Activated naive CD4-positive, alpha-beta T cell treated with anti-CD3 and anti-CD28 coated beads, Interleukin-2, amount 50 U/mL, for 72 hours (primary cell): ENCODE measurements at regions not wholly inside any gene's neighbourhood (a gene's known extent, or its start where the extent isn't known, plus 50 kb on each side); places are given as distances from the start of the nearest gene placed in this dataset.

Experiments
- ATAC-seq, 2 donors: fragments of 150-1000 bp; cut with Tn5 transposase; 2 replicates each; pipeline ENCODE4 v1.10.0; 2021; ENCODE audit warnings: mild to moderate bottlenecking in 2 of 2, moderate library complexity in 2 of 2
- DNase-seq, 2 donors: peaks; one replicate each; pipeline ENCODE4 v3.0.0; 2021 to 2022; ENCODE audit warnings: low spot score in 2 of 2
- H3K27ac Mint-ChIP-seq, 2 donors: one replicate each; pipeline ENCODE4 v1.8.0; 2022; ENCODE audit warnings: mild to moderate bottlenecking in 2 of 2, mixed read lengths in 2 of 2
- H3K36me3 Mint-ChIP-seq, 2 donors: one replicate each; pipeline ENCODE4 v1.8.0; 2022; ENCODE audit warnings: mixed read lengths in 2 of 2
- H3K9me3 Mint-ChIP-seq, 2 donors: one replicate each; pipeline ENCODE4 v1.8.0; 2022; ENCODE audit warnings: mixed read lengths in 2 of 2

DNA sequence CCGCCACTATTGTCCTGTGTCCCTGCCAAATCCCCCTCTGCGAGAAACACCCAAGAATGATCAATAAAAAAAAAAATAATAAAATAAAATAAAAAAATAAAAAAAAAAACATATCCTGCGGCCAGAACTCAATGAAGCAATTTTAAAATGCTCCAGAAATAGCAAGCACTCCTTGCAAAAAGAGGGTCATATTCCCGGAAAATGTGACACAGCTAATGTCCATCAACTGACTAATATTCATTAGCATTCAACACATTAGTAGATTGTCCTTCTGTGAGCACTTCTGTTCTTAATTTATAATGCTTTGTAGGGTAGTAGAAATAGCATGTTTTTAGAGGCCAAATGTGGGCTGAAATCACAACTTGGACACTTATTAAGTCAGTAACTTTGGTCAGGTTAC lies 252.3 kb upstream of the SESN3 start:
- H3K27ac Mint-ChIP-seq: no peak overlapping the region
- no peaks in the 10 kb centered on the region for H3K36me3 Mint-ChIP-seq
- no peak for ATAC-seq
- no peak for DNase-seq
- H3K9me3 Mint-ChIP-seq: peaks cover 0 to 9% of the 10 kb centered on the region in 2 donors

GRCh38 chr11:95478003-95478402 lies 247.0 kb upstream of the SESN3 start:
- H3K9me3 Mint-ChIP-seq: peaks cover 0 to 10% of the 10 kb centered on the region in 2 donors
- H3K36me3 Mint-ChIP-seq: no peaks in the 10 kb centered on the region
- no peak overlapping the region for H3K27ac Mint-ChIP-seq
- no peak for DNase-seq
- ATAC-seq: no peak

GRCh38 chr11:95469258-95469657 lies 238.3 kb upstream of the SESN3 start:
- H3K36me3 Mint-ChIP-seq: no peaks in the 10 kb centered on the region
- H3K27ac Mint-ChIP-seq: no peak overlapping the region
- no peaks in the 10 kb centered on the region for H3K9me3 Mint-ChIP-seq
- no peak for DNase-seq
- ATAC-seq: no peak

- Mint-ChIP-seq H3K27ac (no peak overlapping the region), H3K9me3 (peaks cover 3 to 12% of the 10 kb centered on the region in 2 donors), H3K36me3 (peaks cover 0 to 11% of the 10 kb centered on the region in 2 donors)
- ATAC-seq (no peak), DNase-seq (no peak)
Observed at GRCh38 chr11:95466416-95466815, 235.4 kb upstream of the SESN3 start.

GRCh38 chr11:95465887-95466286 lies 234.9 kb upstream of the SESN3 start:
- Mint-ChIP-seq H3K9me3 (peaks cover 3 to 17% of the 10 kb centered on the region in 2 donors), H3K36me3 (peaks cover 0 to 16% of the 10 kb centered on the region in 2 donors), H3K27ac (no peak overlapping the region)
- ATAC-seq (no peak), DNase-seq (no peak)

GRCh38 chr11:95461858-95462257 lies 230.9 kb upstream of the SESN3 start:
- DNase-seq: no peak
- peaks cover 0 to 26% of the 10 kb centered on the region in 2 donors for H3K36me3 Mint-ChIP-seq
- peaks cover 3 to 20% of the 10 kb centered on the region in 2 donors for H3K9me3 Mint-ChIP-seq
- H3K27ac Mint-ChIP-seq: no peak overlapping the region
- no peak for ATAC-seq

DNA sequence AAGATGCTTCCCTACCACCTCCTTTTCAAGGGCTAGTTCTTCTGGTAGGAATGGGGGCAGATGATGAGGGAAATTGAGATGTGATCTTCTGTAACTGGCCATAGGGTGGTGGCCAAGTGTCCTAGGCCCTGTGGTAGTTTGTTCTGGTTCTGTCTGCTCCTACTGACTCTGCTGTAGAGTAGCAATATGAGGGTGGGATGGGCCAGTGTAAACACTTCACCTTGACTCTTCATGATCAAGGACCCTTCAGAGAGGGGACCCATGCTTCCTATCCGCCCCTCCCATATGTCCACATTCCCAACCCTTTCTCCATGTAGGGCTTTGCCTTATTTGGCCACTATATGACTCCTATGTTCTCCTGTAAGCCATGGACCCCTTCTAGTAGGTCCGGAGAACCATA lies 230.3 kb upstream of the SESN3 start:
- ATAC-seq: no peak
- DNase-seq: no peak
- Mint-ChIP-seq H3K9me3 (peaks cover 3 to 24% of the 10 kb centered on the region in 2 donors), H3K36me3 (peaks cover 0 to 26% of the 10 kb centered on the region in 2 donors), H3K27ac (no peak overlapping the region)

DNA sequence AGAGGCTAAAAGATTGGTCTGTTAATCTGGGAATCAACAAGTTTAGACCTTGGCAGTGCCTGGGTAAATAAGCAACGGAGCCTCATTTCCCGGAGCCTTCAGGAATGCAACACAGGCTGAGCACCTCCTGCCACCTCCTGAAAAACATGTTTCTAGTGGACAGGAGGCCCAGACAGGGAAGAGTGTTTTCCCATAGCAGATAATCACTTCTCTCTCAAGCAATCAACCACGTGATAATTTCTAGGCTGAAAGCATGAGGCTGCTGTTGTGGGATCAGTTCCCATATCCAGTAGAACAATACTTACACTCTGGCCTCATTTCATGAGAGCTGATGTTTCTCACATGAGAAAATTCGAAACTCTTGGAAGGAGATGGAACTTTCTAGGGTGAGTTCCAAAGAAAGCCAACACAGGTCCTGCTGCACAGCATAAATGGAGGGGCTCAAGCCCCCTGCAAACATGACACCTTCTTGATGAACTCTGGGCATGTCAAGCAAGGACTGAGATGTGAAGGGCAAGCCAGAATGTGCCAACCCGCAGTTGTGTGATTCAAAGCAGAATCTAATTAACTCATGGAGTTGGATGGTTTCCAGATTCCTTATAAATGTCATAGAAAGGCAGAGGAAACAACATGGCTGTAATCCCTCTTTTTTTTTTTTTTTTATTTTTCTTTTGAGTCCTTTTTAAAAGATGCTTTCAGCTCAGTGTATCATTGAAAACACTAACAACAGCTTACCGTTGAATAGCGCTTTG lies 228.5 kb upstream of the SESN3 start:
- DNase-seq (no peak), ATAC-seq (no peak)
- Mint-ChIP-seq H3K27ac (no peak overlapping the region), H3K9me3 (peaks cover 3 to 31% of the 10 kb centered on the region in 2 donors), H3K36me3 (peaks cover 0 to 26% of the 10 kb centered on the region in 2 donors)

- H3K36me3 Mint-ChIP-seq: peaks cover 0 to 20% of the 10 kb centered on the region in 2 donors
Observed at GRCh38 chr11:95456714-95457491, 225.9 kb upstream of the SESN3 start.

DNA sequence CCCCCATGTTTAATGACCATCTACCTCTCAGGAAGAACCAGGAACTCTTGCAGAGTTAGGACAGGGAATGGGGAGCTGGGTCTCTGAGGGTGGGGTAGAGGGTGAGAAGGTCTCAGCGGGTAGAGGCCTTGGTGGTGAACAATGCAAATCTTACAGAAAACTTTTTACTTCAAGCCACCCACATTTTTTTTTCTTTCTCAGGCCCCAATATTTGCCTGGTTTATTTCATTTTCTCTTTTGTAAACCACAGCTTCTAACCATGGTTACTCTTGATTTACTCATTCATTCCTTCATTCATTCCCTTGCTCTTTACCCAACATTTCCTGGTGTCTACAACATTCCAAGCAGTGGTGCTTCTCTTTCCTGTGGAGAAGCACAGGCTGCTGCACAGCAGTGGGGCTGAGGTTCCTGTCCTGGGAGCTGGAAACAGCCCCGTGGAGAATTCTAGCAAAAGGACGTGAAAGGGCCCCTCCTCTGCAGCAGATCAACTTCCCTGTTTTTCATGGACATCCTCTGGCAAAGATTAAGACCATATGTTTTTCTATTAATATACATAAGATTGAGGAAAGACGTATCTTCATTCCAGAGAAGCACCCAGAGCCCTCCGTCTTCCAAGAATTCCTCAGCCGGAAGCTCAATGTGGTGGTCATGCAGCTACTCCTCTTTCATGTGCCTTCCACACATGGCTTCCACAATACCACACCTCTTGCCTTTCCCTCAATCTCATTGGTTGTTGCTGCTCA lies 224.4 kb upstream of the SESN3 start:
- H3K27ac Mint-ChIP-seq: no peak overlapping the region
- peaks cover 0 to 5% of the 10 kb centered on the region in 2 donors for H3K36me3 Mint-ChIP-seq
- peaks cover 0 to 14% of the 10 kb centered on the region in 2 donors for H3K9me3 Mint-ChIP-seq
- ATAC-seq: no peak
- no peak for DNase-seq

More at GRCh38 chr11:95456714-95457491, 225.9 kb upstream of the SESN3 start:
- ATAC-seq (no peak), DNase-seq (no peak)
- H3K27ac Mint-ChIP-seq: no peak overlapping the region
- peaks cover 2 to 23% of the 10 kb centered on the region in 2 donors for H3K9me3 Mint-ChIP-seq

DNA sequence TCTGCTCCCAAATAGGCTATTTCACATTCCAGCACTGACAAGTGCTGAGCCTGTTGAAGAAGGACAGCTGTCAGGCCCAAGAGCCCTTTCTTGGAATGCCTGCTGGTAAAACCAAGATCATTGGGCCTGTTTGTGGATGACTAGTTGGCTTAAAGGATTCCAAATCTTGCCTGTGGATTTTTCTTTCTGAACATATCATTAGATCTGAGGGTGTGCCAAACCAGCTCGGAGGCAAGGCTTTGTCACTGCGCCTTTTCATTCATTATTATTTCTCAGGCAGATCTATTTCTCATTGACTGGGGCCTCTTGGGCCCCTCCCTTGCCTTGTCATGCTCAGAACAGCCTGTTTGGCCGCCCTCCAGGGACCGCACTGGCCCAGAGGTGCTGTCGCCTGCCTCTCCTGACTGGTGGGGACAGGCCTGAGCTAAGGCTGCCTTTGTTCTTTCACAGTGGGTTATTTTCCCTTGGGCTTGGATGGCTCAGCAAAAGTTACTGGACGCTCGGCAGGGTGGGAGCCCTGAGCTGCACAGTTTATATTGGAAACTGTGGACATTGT lies 222.7 kb upstream of the SESN3 start:
- no peak overlapping the region for H3K27ac Mint-ChIP-seq
- peaks cover 0 to 15% of the 10 kb centered on the region in 2 donors for H3K9me3 Mint-ChIP-seq
- H3K36me3 Mint-ChIP-seq: no peaks in the 10 kb centered on the region
- DNase-seq (no peak), ATAC-seq (no peak)

DNA sequence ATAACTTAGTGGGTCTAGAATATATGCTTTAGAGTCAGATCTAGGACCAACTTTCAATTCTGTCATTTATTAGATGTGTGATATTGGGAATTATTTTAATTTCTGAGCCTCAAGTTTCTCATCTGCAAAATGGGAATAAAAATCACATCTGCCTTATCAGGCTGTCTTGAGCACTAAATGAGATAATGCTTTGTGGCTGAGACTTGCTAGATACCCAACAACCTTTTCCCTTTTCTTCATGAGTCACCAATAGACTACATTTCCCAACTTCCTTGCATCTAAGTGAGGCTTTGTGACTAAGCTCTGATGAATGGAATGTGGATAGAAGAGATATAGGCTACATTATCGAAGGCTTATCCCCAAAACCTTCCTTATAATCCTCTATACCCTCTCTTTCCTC lies 220.7 kb upstream of the SESN3 start:
- ATAC-seq: no peak
- no peak for DNase-seq
- Mint-ChIP-seq H3K27ac (no peak overlapping the region), H3K9me3 (peaks cover 0 to 14% of the 10 kb centered on the region in 2 donors), H3K36me3 (no peaks in the 10 kb centered on the region)

DNA sequence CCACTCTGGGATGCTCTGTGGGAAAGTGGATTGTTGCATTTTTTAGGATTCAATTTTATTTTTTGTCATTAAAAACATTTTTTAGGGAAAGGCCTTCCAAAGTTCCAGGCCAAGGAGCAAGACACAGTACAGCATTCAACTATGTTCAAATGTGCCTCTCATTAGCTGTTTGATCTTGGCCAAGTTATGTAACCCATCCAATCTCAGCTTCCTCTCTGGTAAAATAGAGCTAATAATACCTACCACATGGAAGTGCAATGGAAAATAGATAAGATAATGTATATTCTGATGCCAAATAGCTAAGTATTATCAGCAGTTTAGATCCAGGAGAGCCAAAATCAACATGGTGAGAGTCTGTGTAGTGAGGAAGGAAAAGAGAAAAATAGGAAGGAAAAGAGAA lies 220.3 kb upstream of the SESN3 start:
- peaks cover 0 to 10% of the 10 kb centered on the region in 2 donors for H3K9me3 Mint-ChIP-seq
- no peak overlapping the region for H3K27ac Mint-ChIP-seq
- no peaks in the 10 kb centered on the region for H3K36me3 Mint-ChIP-seq
- ATAC-seq (no peak), DNase-seq (no peak)

DNA sequence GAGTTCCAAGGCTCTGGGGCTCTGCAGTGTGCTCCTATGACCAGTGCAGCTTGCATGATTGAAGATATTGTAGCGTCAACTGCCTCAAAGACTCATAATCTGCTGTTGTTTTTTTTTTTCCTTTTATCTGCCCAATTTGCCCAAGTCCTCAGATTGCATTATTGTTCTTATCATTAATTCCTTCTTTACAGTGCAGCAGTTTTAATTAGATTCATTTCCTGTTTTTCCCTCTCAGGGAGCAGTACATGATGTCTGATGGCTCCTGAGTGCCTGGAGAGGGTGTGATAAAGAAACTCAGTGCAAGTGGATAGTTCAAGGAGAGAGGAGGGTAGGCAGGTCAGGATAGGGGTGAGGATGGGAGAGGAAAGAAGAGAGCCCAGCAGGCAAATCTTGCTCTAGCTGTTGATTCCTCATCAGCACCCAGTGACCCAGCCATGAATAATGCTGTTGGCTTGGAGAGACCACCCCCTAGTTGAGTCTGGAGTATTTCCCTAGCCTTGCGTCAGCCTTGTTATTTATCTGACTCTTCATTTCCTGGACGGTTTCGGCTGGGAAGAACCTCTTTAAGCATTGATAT lies 219.6 kb upstream of the SESN3 start:
- H3K36me3 Mint-ChIP-seq: no peaks in the 10 kb centered on the region
- ATAC-seq (no peak), DNase-seq (no peak)
- no peak overlapping the region for H3K27ac Mint-ChIP-seq
- H3K9me3 Mint-ChIP-seq: peaks cover 0 to 4% of the 10 kb centered on the region in 2 donors

DNA sequence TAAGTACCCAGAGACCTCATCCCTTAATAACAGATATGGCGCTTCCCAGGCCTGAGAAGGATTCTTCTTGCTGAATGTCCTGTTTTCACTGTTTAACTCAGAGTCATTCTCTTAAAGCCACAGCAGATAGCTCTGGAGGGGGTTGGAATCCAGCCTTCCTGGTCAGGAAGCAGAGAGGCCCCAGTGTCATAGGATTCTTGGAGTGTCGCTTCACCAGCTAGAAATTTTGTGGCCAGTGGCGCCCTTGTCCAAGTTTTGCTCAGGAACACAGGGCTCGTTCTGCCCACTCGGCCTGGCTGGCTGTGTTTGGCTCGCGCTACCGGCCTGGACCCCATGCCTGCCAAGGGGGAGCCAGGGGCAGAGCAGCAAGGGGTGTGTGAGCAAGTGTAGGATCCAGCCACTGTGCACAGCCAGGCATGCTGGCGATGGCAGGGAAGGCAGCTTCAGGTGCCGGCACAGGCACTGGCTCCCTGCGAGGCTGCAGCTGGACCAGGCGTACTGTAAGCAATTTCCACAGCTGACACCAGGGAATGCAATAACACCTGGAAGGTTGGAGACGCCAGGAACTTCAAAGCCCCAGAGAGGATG lies 214.8 kb upstream of the SESN3 start:
- no peak overlapping the region for H3K27ac Mint-ChIP-seq
- H3K9me3 Mint-ChIP-seq: peaks cover 0 to 7% of the 10 kb centered on the region in 2 donors
- no peak for ATAC-seq

More for the DNA sequence above, 214.8 kb upstream of the SESN3 start:
- no peak for DNase-seq
- no peaks in the 10 kb centered on the region for H3K36me3 Mint-ChIP-seq
